ENCODE measurements at regions not wholly inside any gene's neighbourhood (a gene's known extent, or its start where the extent isn't known, plus 50 kb on each side); places are given as distances from the start of the nearest gene placed in this dataset.

- no peak for TF ChIP-seq CTCF (IDR thresholded peaks at IDR 0.05; ENCODE audit: insufficient read depth, low read depth, low read length)
- TF ChIP-seq EZH2 (IDR thresholded peaks at IDR 0.05; ENCODE audit: insufficient read depth, low read length) = no peak
Measured at GRCh38 chr7:94174956-94175355, 170.8 kb upstream of the BET1 start.

Data from astrocyte (in vitro differentiated cells and primary cell).